ENCODE measurements at regions not wholly inside any gene's neighbourhood (a gene's known extent, or its start where the extent isn't known, plus 50 kb on each side); places are given as distances from the start of the nearest gene placed in this dataset.

- TF ChIP-seq POLR2AphosphoS5 (IDR thresholded peaks at IDR 0.05) (no peak), CTCF (IDR thresholded peaks at IDR 0.05) (no peak), POLR2A (IDR thresholded peaks at IDR 0.05) (no peak)
Observed at GRCh38 chr14:24693983-24694382, 60.0 kb upstream of the GZMB start.
